HUES6 (cell line): ENCODE measurements at regions not wholly inside any gene's neighbourhood (a gene's known extent, or its start where the extent isn't known, plus 50 kb on each side); places are given as distances from the start of the nearest gene placed in this dataset.

Experiments
- H3K27ac ChIP-seq: 2 replicates; pipeline ENCODE4 v1.7.0; 2013; ENCODE audit warnings: low read depth, mild to moderate bottlenecking, low read length, inconsistent platforms
- H3K27me3 ChIP-seq: 2 replicates; pipeline ENCODE4 v1.6.1; 2013; ENCODE audit warnings: low read length; ENCODE audit not compliant: control insufficient read depth, insufficient read depth
- H3K36me3 ChIP-seq: 2 replicates; pipeline ENCODE4 v1.6.1; 2013; ENCODE audit warnings: low read length; ENCODE audit not compliant: control insufficient read depth, insufficient read depth
- H3K4me1 ChIP-seq: 2 replicates; pipeline ENCODE4 v1.6.1; 2013; ENCODE audit warnings: low read length; ENCODE audit not compliant: control insufficient read depth, insufficient read depth
- H3K4me3 ChIP-seq: 2 replicates; pipeline ENCODE4 v1.5.1; 2013; ENCODE audit warnings: low read depth, low read length
- H3K9ac ChIP-seq: one replicate; pipeline ENCODE4 v1.6.1; 2013; ENCODE audit warnings: mild to moderate bottlenecking, low read length
- H3K9me3 ChIP-seq: 2 replicates; pipeline ENCODE4 v1.6.1; 2013; ENCODE audit warnings: low read depth, low read length; ENCODE audit not compliant: control insufficient read depth, insufficient read depth

GRCh38 chr4:173821876-173822275, 291.8 kb upstream of the HAND2 start:
- no peak overlapping the region for H3K9ac ChIP-seq
- H3K27ac ChIP-seq = no peak overlapping the region
- H3K9me3 ChIP-seq = no peaks in the 10 kb centered on the region
- no peak overlapping the region for H3K4me3 ChIP-seq
- no peaks in the 10 kb centered on the region for H3K36me3 ChIP-seq
- no peaks in the 10 kb centered on the region for H3K4me1 ChIP-seq
- H3K27me3 ChIP-seq = no peaks in the 10 kb centered on the region; the same call in 1 of the 2 replicates

- Histone ChIP-seq H3K4me3 (no peak overlapping the region), H3K36me3 (no peaks in the 10 kb centered on the region), H3K9ac (no peak overlapping the region), H3K4me1 (no peaks in the 10 kb centered on the region), H3K9me3 (no peaks in the 10 kb centered on the region), H3K27ac (no peak overlapping the region), H3K27me3 (no peaks in the 10 kb centered on the region; the same call in 1 of the 2 replicates)
Observed at GRCh38 chr4:173821036-173821435, 291.0 kb upstream of the HAND2 start.

DNA sequence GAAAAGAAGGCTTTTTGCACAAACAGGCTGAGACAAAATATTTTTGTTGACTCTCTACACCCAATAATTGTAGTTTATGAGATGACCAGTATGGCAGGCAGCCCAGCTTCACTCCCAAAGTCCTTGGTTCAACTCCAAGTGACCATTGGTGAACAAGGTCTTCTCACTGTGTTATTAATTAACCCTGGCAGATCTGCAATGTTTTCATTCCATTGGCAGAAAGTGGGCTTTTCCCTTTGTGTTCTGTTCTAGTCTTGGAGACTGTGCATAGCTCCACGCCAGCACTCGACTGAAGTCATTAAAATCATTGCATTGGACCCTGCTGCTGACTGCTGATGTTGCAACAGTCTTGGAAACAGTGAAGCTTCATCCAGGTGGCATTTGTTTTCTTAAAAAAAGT, 277.3 kb upstream of the HAND2 start:
- Histone ChIP-seq H3K27ac (no peak overlapping the region), H3K9me3 (no peaks in the 10 kb centered on the region), H3K4me3 (no peak overlapping the region), H3K27me3 (no peaks in the 10 kb centered on the region), H3K4me1 (no peaks in the 10 kb centered on the region), H3K36me3 (no peaks in the 10 kb centered on the region), H3K9ac (no peak overlapping the region)

GRCh38 chr4:173805884-173806283, 275.9 kb upstream of the HAND2 start:
- Histone ChIP-seq H3K4me3 (no peak overlapping the region), H3K27ac (no peak overlapping the region), H3K4me1 (no peaks in the 10 kb centered on the region), H3K9me3 (no peaks in the 10 kb centered on the region), H3K9ac (no peak overlapping the region), H3K36me3 (no peaks in the 10 kb centered on the region), H3K27me3 (no peaks in the 10 kb centered on the region)

GRCh38 chr4:173802662-173803022, 272.6 kb upstream of the HAND2 start:
- H3K4me3 ChIP-seq = no peak overlapping the region
- no peaks in the 10 kb centered on the region for H3K4me1 ChIP-seq
- no peak overlapping the region for H3K27ac ChIP-seq

GRCh38 chr4:173801876-173802661, 272.0 kb upstream of the HAND2 start:
- Histone ChIP-seq H3K36me3 (no peaks in the 10 kb centered on the region), H3K4me3 (no peak overlapping the region), H3K9ac (no peak overlapping the region), H3K27me3 (no peaks in the 10 kb centered on the region), H3K9me3 (no peaks in the 10 kb centered on the region), H3K27ac (no peak overlapping the region), H3K4me1 (no peaks in the 10 kb centered on the region)

More at GRCh38 chr4:173802662-173803022, 272.6 kb upstream of the HAND2 start:
- Histone ChIP-seq H3K9ac (no peak overlapping the region), H3K36me3 (no peaks in the 10 kb centered on the region), H3K27me3 (no peaks in the 10 kb centered on the region), H3K9me3 (no peaks in the 10 kb centered on the region)

- Histone ChIP-seq H3K9ac (no peak overlapping the region), H3K36me3 (no peaks in the 10 kb centered on the region), H3K27ac (no peak overlapping the region), H3K4me3 (no peak overlapping the region), H3K27me3 (no peaks in the 10 kb centered on the region), H3K4me1 (no peaks in the 10 kb centered on the region), H3K9me3 (no peaks in the 10 kb centered on the region)
Observed at GRCh38 chr4:173801361-173801760, 271.3 kb upstream of the HAND2 start.

DNA sequence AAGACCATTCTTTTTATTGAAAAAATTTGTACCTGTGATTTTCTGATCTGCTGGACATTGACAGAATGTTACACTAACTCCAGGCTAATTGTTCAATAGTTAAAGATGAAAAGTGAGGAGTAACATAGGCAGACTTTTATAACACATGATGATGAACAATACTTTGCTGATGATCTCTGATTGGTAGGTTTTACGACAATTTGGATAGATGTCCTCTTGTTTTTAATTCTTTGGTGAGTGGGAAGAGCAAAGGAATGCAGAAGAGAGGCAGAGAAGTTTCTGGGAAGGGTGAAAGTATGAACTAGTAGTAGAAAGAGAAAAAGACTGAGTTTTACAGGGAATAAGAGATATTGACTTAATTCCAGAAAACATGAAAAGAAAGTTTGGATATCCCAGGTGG, 267.3 kb upstream of the HAND2 start:
- H3K27me3 ChIP-seq = no peaks in the 10 kb centered on the region
- H3K4me3 ChIP-seq = no peak overlapping the region
- H3K9me3 ChIP-seq = no peaks in the 10 kb centered on the region
- H3K27ac ChIP-seq = no peak overlapping the region
- no peak overlapping the region for H3K9ac ChIP-seq
- no peaks in the 10 kb centered on the region for H3K4me1 ChIP-seq
- no peaks in the 10 kb centered on the region for H3K36me3 ChIP-seq

DNA sequence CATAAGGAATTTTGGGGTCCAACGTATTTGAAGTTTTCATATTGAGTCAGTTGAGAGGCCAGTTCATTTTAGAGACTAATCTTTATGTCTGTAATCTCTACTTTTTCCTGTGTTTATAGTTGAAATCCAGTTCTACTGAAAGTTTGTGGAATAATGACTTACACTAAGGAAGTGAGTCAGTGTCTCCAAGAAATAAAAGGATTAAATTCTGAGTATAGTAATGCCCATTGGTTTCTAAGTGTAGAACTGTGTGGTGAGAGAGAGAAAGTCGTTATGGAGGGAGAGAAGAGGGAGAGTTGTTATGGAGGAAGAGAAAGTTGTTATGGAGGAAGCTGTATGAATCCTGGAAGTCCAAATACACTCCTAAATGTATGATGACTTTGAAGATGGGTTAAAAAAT, 264.6 kb upstream of the HAND2 start:
- Histone ChIP-seq H3K4me3 (no peak overlapping the region), H3K36me3 (no peaks in the 10 kb centered on the region), H3K27me3 (no peaks in the 10 kb centered on the region), H3K9me3 (no peaks in the 10 kb centered on the region), H3K27ac (no peak overlapping the region), H3K4me1 (no peaks in the 10 kb centered on the region), H3K9ac (no peak overlapping the region)

- H3K27me3 ChIP-seq = no peaks in the 10 kb centered on the region
- no peak overlapping the region for H3K9ac ChIP-seq
- no peak overlapping the region for H3K27ac ChIP-seq
Observed at GRCh38 chr4:173793937-173794510, 264.0 kb upstream of the HAND2 start.

GRCh38 chr4:173782660-173783059, 252.6 kb upstream of the HAND2 start:
- H3K27me3 ChIP-seq = no peaks in the 10 kb centered on the region
- no peak overlapping the region for H3K9ac ChIP-seq
- peaks cover 9% of the 10 kb centered on the region for H3K9me3 ChIP-seq
- peaks cover 13% of the 10 kb centered on the region for H3K4me1 ChIP-seq
- H3K27ac ChIP-seq = no peak overlapping the region
- no peak overlapping the region for H3K4me3 ChIP-seq
- H3K36me3 ChIP-seq = no peaks in the 10 kb centered on the region

More at GRCh38 chr4:173793937-173794510, 264.0 kb upstream of the HAND2 start:
- no peak overlapping the region for H3K4me3 ChIP-seq
- no peaks in the 10 kb centered on the region for H3K36me3 ChIP-seq
- H3K4me1 ChIP-seq = no peaks in the 10 kb centered on the region
- H3K9me3 ChIP-seq = no peaks in the 10 kb centered on the region
